GM19240 (cell line): ENCODE measurements at regions not wholly inside any gene's neighbourhood (a gene's known extent, or its start where the extent isn't known, plus 50 kb on each side); places are given as distances from the start of the nearest gene placed in this dataset.

Experiments used
- DNase-seq: peaks from one replicate; pipeline ENCODE4 v3.0.0; 2011; ENCODE audit warnings: low spot score; ENCODE audit not compliant: insufficient read length

- DNase-seq, result peak; percentile 52
These were observed 63.5 kb downstream of the ENC1 start for GRCh38 chr5:74576941-74577456.

DNA sequence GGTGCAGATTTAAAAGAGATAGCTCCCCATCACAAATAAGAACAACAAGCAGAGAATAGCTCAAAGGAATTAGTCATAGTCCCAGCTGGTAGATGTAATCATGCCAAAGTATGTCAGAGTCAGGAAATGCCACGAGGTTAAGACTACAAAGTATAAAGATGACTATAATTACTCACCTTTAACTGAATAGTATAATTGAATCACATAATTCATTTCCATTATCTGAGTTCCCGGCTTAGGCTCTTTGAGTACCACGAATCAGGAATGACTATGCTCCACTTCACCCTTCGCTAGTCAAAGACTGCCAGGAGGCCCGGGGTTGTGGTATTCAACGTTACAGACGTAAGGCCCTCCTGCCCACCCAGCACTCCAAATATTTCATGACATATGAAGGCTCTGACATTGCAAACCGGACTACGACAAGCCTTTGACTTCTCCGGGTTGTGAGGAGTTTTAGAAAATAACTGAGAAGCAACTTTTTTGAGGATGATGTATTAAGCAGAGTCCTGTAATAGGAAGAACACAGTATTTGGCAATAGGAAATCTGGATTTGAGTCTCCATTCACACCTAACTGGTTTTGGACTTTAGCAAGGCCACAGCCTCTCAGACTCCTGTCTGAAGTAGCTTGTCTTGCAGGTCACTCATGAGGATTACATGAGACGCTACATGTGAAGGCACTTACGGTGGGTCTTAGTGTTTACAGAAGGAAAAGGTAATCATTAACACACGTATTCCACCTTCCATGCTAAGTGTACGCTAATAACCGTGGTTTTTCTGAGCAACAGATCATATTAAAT lies 64.6 kb downstream of the ENC1 start:
- no peak for DNase-seq

- no peak for DNase-seq
These were observed 70.3 kb downstream of the ENC1 start for GRCh38 chr5:74570250-74570649.

DNA sequence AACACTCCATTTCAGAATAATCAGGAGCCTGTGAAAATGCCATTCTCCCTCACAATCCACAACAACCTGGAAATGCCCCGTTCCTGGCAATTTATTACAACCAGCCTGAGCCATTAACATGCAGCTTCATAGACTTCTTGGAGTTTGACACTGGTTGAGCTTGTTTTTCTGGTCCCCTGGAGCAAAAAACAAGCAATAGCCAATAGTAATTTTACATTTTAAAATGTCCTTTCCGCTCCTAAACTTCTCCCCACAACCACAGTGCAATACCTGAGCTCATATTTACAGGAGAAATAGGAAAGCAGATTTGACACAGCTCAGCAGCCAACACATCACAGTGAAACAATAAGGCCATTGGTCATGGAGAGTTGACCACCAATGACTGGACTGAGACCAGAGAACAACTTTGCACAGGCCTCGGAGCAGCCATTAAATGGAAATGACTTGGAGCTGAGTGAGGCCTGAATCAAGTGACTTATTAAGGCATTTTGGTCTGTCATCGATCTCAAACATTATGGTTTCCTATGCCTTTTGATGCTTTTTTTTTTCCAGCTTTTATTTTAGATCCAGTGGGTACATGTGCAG lies 73.0 kb downstream of the ENC1 start:
- DNase-seq, result no peak

DNA sequence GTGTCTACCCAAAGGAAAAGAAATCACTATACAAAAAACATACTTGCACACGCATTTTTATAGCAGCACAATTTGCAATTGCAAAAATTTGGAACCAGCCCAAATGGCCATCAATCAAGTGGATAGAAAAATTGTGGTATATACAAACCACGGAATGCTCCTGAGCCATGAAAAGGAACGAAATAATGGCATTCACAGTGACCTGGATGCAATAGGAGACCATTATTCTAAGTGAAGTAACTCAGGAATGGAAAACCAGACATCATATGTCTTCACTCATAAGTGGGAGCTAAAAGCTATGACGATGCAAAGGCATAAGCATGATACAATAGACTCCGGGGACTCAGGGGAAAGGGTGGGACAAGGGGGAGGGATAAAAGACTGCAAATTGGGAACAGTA lies 78.4 kb downstream of the ENC1 start:
- no peak for DNase-seq

DNA sequence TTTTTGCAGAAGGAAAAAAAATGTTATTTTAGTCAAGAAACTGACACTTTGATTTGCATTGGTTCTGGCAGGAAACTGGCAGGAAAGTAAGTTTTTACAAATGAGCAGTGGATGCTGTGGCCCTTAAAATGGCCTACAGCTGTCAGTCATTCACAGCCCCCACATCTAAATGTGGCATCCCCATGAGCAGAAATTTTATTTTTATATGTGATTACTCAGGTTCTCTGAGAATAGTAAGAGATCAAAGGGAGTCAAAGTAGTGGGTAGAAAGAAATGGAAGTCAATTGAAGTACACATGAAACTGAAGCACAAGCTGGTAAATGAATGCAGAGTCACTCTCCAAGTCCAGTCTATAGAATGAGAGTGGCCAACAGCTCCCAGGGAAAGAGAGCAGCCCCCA lies 80.3 kb downstream of the ENC1 start:
- DNase-seq, result no peak

- no peak for DNase-seq
These were observed 83.6 kb downstream of the ENC1 start for GRCh38 chr5:74556631-74557595.

- no peak for DNase-seq
These were observed 84.5 kb downstream of the ENC1 start for GRCh38 chr5:74556006-74556405.

- DNase-seq, result no peak
These were observed 88.4 kb downstream of the ENC1 start for GRCh38 chr5:74552101-74552500.

DNA sequence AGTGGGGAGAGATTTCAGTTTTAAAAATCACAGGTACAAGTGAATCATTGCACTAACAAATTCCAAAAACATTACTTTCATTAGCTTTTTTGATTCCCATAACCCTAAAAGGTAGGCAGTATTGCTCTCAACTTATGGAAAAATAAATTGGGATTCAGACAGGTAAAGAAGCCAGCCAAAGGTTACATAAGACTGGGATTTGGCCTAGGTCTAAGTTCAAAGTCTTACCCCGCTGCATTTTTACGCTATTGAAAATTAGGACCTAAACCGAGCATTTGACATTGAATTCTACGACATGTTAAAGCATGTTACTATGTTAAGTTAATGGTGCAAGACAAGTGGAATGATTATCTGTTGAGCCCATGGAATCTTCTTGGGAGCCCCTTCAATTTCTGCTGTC lies 89.6 kb downstream of the ENC1 start:
- no peak for DNase-seq

DNA sequence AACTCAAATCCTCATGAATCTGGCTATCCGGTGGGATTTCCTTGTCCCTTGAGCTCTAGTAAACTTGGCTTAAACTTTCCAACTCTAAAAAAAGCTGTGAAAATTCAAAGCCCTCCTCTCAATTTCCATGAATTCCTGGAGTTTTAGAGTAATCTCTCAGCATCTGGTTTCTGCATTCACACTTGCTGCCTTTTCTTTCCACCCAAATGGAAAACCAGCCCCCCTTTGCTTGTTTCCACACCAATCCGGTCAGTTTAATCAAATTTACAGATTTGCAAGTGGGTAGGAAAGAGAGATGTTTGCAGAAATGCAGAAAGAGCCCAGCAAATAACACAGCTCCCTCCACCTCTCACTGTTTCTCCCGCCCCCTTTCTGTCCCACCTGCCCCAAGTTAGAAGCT lies 91.1 kb downstream of the ENC1 start:
- no peak for DNase-seq

DNA sequence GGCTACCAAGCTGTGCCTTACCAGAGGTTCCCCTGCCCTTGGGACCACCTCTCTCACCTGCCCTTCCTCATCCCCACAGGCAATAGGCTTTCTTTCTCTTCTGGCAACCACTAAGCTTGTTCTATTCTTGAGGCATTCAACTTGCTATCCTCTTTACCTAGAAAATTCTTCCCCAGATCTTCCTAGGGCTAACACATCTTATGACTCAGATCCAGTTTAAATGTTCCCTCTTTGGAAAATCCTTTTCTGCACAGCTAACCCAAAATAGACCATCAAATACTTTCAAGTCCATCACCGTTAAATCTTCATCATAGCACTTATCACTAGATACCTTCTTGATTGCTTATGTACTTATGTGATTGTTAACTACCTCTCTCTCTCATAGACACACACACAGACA lies 93.7 kb downstream of the ENC1 start:
- no peak for DNase-seq

- DNase-seq, result no peak
These were observed 95.7 kb downstream of the ENC1 start for GRCh38 chr5:74544811-74545210.

DNA sequence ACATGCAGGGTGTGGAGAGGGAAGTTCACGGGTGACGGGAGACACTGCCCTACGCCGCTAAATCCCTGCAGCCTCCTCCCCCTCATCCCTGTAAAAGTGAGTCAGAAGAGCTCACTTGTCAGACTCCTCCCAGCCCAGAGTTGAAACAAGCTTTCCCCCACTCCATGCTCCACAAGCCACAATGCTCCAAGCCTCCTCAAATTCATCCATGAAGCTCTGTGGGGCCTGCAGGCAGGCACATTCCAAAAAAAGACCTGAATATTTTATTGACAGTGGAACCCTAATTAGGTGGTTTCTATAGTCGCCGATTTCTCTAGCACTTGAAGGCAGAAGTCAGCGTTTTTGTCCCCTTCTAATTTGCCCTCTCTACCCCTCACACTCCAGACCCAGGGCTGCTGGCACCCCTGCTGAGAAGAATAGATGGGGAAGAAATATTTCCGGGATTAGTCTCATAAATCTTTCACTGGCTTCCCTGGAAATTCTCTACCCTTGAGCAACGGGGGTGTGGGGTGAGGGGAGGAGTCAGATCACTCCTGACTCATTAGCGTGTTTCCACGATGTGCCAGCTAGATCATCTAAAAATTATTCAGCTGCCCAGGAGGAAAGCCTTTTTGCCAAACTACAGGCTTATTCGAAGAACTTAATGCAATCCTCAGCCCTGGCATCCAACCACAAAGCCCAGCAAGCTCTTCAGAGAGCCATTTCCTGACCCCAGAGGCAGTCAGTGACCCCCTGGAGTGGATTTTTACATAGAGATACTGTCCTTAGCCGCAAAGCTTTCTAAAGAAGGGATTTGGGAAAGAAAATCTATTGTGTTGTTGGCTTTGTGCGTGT lies 97.1 kb downstream of the ENC1 start:
- DNase-seq, result no peak

DNA sequence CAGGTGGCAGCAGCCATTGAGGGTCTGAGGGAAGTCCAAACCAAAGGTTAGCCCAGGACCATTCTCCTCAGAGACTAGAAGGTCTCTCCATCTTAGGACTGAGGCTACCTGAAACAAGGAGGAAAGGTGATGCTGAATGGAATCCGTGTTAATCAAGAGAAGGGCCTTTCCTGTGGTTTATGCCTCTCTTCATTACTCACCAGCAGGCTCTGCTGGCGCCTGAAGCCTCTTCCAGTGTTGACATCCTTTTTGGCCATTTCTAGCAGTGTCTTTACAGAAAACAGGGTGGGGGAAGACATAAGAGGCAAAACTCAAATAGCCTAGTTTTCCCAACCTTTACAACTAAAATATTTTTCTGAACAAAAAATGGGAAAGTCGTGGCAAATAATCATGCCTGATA lies 98.0 kb downstream of the ENC1 start:
- DNase-seq, result no peak

DNA sequence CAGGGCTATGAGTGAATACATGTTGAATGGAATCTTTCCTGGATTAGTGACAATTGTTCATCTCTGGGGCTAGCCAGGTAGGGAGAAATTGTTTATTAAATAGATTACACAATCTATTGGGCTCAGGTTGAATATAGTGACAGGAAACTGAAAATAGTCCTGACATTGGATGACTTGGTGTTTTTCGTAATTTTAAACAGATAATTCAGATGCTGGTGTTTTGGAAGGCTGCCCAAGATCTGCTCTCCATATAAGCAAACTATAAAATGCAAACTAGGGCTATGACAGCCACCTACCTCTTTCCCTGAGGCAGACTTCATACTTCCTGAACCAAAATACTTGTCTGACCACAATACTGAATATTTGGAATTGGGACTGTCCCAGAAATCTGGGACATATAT lies 99.1 kb downstream of the ENC1 start:
- DNase-seq, result no peak

GRCh38 chr5:74540622-74541021 lies 99.9 kb downstream of the ENC1 start:
- DNase-seq, result no peak

GRCh38 chr5:74539986-74540385 lies 100.5 kb downstream of the ENC1 start:
- no peak for DNase-seq

DNA sequence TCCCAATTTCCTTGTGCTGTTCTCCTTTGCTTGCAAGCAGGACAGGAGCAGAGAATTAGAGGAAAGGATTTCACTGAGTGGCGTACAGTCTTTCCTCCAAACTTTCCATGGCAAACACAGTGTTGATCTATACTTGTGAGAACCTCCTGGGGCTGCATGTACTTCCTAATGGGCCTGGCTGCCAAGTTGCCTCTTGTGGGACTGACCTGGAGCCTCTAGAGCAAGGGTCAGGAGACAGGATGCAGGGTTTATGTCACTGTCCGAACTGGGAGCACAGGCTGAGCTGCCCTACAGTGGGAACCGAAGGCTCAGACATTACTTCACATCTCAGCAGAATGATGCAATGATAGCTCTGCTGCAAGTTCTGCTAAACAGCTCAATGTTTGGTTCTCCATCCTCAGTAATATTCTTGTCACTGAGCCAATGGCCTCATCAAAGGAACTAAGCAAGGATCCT lies 102.3 kb downstream of the ENC1 start:
- no peak for DNase-seq

- no peak for DNase-seq
These were observed 103.9 kb downstream of the ENC1 start for GRCh38 chr5:74536658-74537057.

- DNase-seq, result no peak
These were observed 104.6 kb downstream of the ENC1 start for GRCh38 chr5:74535926-74536325.
